Hepatocyte (in vitro differentiated cells): ENCODE measurements at regions not wholly inside any gene's neighbourhood (a gene's known extent, or its start where the extent isn't known, plus 50 kb on each side); places are given as distances from the start of the nearest gene placed in this dataset.

ENCODE experiments used
- CTCF ChIP-seq: fragments of 200-600 bp; sonication (generic); IDR thresholded peaks from 2 replicates; pipeline ENCODE4 v1.5.1; 2016; ENCODE audit warnings: antibody characterized with exemption, mild to moderate bottlenecking; ENCODE audit not compliant: poor library complexity
- EZH2 ChIP-seq: fragments of 200-600 bp; sonication (generic); IDR thresholded peaks from 2 replicates; pipeline ENCODE4 v1.6.1; 2016; ENCODE audit warnings: antibody characterized with exemption, mild to moderate bottlenecking, borderline replicate concordance

- TF ChIP-seq CTCF (no peak), EZH2 (no peak)
Observed at GRCh38 chr11:22089609-22090008, 103.3 kb upstream of the ANO5 start.
